ENCODE measurements at regions not wholly inside any gene's neighbourhood (a gene's known extent, or its start where the extent isn't known, plus 50 kb on each side); places are given as distances from the start of the nearest gene placed in this dataset.

- no peak for TF ChIP-seq POLR2AphosphoS5 (IDR thresholded peaks at IDR 0.05)
- TF ChIP-seq, protein P1, sequence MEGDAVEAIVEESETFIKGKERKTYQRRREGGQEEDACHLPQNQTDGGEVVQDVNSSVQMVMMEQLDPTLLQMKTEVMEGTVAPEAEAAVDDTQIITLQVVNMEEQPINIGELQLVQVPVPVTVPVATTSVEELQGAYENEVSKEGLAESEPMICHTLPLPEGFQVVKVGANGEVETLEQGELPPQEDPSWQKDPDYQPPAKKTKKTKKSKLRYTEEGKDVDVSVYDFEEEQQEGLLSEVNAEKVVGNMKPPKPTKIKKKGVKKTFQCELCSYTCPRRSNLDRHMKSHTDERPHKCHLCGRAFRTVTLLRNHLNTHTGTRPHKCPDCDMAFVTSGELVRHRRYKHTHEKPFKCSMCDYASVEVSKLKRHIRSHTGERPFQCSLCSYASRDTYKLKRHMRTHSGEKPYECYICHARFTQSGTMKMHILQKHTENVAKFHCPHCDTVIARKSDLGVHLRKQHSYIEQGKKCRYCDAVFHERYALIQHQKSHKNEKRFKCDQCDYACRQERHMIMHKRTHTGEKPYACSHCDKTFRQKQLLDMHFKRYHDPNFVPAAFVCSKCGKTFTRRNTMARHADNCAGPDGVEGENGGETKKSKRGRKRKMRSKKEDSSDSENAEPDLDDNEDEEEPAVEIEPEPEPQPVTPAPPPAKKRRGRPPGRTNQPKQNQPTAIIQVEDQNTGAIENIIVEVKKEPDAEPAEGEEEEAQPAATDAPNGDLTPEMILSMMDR (IDR thresholded peaks at IDR 0.05 in 8 of 11, conservative IDR thresholded peaks at IDR 0.05 in 3 of 11) = no peak
- no peak for TF ChIP-seq POLR2A (IDR thresholded peaks at IDR 0.05)
- no peaks in the 10 kb centered on the region for H3K36me3 ChIP-seq
- no peak overlapping the region for H3K27ac ChIP-seq
- no peak overlapping the region for H3K4me3 ChIP-seq
- no peaks in the 10 kb centered on the region for H3K4me1 ChIP-seq
- no peaks in the 10 kb centered on the region for H3K27me3 ChIP-seq (replicated peaks in 1 of 7)
- intact Hi-C loops (cut with DNase I; ENCODE audit: low total_unique reads) = no loop called here
- no peaks in the 10 kb centered on the region for H3K9me3 ChIP-seq
- 70 to 85% (median 79%) methylated on average over 2 of the region's 2 CpGs for WGBS, 5 donors
- no peak for DNase-seq
Observed at GRCh38 chr6:126945812-126946360, 172.6 kb upstream of the RSPO3 start.

GRCh38 chr6:126947070-126947469 lies 171.4 kb upstream of the RSPO3 start:
- H3K9me3 ChIP-seq = no peaks in the 10 kb centered on the region
- 51 to 78% (median 73%) methylated on average over 4 of the region's 4 CpGs for WGBS, 5 donors
- DNase-seq = no peak

DNA sequence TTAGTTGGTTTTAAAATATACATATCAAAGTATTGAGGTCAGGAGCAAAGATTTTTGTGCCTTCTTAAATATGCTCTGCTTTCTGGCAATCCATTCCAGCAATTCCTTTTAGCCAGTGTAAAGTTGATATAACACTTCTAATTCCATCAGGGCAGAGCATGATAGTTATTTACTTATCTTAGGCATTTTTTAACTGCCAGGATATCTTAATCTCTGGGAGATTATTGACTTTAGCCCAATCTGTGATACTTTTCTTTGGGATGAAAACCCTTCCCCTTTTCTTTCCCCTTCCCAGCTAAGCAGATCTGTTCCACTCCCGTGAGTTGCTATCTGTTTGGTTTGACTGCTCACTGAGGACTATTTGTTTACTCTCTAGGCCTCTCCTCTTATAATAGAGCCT lies 168.7 kb upstream of the RSPO3 start:
- Histone ChIP-seq H3K9me3 (no peaks in the 10 kb centered on the region), H3K27ac (no peak overlapping the region), H3K36me3 (no peaks in the 10 kb centered on the region), H3K4me3 (no peak overlapping the region), H3K27me3 (replicated peaks in 1 of 7) (no peaks in the 10 kb centered on the region), H3K4me1 (no peaks in the 10 kb centered on the region)
- no peak for TF ChIP-seq POLR2AphosphoS5 (IDR thresholded peaks at IDR 0.05)
- TF ChIP-seq, protein P1 (IDR thresholded peaks at IDR 0.05 in 8 of 11, conservative IDR thresholded peaks at IDR 0.05 in 3 of 11) = no peak
- no peak for TF ChIP-seq POLR2A (IDR thresholded peaks at IDR 0.05)
- 57 to 69% (median 59%) methylated on average over 1 of the region's 1 CpG for WGBS, 5 donors
- intact Hi-C loops (cut with DNase I; ENCODE audit: low total_unique reads) = no loop called here
- no peak for DNase-seq

More at GRCh38 chr6:126947070-126947469, 171.4 kb upstream of the RSPO3 start:
- H3K27ac ChIP-seq = no peak overlapping the region
- no peaks in the 10 kb centered on the region for H3K36me3 ChIP-seq
- intact Hi-C loops (cut with DNase I; ENCODE audit: low total_unique reads) = no loop called here
- no peaks in the 10 kb centered on the region for H3K27me3 ChIP-seq (replicated peaks in 1 of 7)
- TF ChIP-seq POLR2A (IDR thresholded peaks at IDR 0.05) = no peak
- TF ChIP-seq, protein P1 (IDR thresholded peaks at IDR 0.05 in 8 of 11, conservative IDR thresholded peaks at IDR 0.05 in 3 of 11) = no peak
- TF ChIP-seq POLR2AphosphoS5 (IDR thresholded peaks at IDR 0.05) = no peak
- no peaks in the 10 kb centered on the region for H3K4me1 ChIP-seq
- H3K4me3 ChIP-seq = no peak overlapping the region

DNA sequence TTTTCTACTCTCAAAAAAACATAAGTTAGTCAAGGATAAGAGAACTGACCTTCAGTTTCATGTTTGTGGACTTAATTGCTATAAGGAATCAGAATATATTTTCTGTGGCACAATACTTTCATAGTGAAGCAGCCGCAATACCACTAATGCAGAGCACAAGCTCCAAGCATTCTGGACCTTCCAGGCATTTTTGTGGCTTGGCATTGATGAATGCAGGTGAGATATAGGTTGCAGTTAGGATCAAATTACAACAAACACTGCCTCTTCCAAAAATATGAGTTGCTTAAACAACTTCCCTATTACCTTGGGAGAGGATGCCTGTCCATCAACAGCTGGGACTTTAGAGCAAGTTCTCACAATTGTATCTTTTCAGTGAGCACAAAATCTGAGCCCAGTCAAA lies 162.8 kb upstream of the RSPO3 start:
- no peaks in the 10 kb centered on the region for H3K36me3 ChIP-seq
- intact Hi-C loops (cut with DNase I; ENCODE audit: low total_unique reads) = no loop called here
- no peaks in the 10 kb centered on the region for H3K4me1 ChIP-seq
- no peak overlapping the region for H3K4me3 ChIP-seq
- WGBS, 5 donors = 87 to 95% (median 93%) methylated on average over 1 of the region's 1 CpG
- no peak for DNase-seq
- no peaks in the 10 kb centered on the region for H3K9me3 ChIP-seq
- H3K27ac ChIP-seq = no peak overlapping the region
- TF ChIP-seq, protein P1 (IDR thresholded peaks at IDR 0.05 in 8 of 11, conservative IDR thresholded peaks at IDR 0.05 in 3 of 11) = no peak
- TF ChIP-seq POLR2AphosphoS5 (IDR thresholded peaks at IDR 0.05) = no peak
- TF ChIP-seq POLR2A (IDR thresholded peaks at IDR 0.05) = no peak
- H3K27me3 ChIP-seq (replicated peaks in 1 of 7) = no peaks in the 10 kb centered on the region

All from spleen (tissue), 11 donors.